SK-N-MC (cell line): ENCODE measurements at regions not wholly inside any gene's neighbourhood (a gene's known extent, or its start where the extent isn't known, plus 50 kb on each side); places are given as distances from the start of the nearest gene placed in this dataset.
"Not testable (repeated sequence)": the region's sequence is repeated elsewhere in the genome, so short reads cannot be mapped to it uniquely, and the experiment has no call there.

ENCODE experiments used
- DNase-seq: peaks from one replicate; pipeline ENCODE4 v3.0.0-alpha.2; 2011; ENCODE audit warnings: low read depth, low spot score
- H3K27ac ChIP-seq: fragments of 200-600 bp; sonication (generic); 2 replicates; pipeline ENCODE4 v1.5.1; 2016; ENCODE audit warnings: mixed run types
- H3K36me3 ChIP-seq: fragments of 200-600 bp; sonication (generic); 2 replicates; pipeline ENCODE4 v1.6.1; 2017; ENCODE audit warnings: antibody characterized with exemption, low read length, mixed read lengths; ENCODE audit not compliant: insufficient read depth
- H3K4me3 ChIP-seq: fragments of 200-600 bp; sonication (generic); 2 replicates; pipeline ENCODE4 v1.5.1; 2016
- H3K9ac ChIP-seq: fragments of 200-600 bp; sonication (generic); 2 replicates; pipeline ENCODE4 v1.8.0; 2017; ENCODE audit warnings: mixed run types, mixed read lengths; ENCODE audit not compliant: insufficient read length
- H3K9me3 ChIP-seq: fragments of 200-600 bp; sonication (generic); 2 replicates; pipeline ENCODE4 v1.6.1; 2017; ENCODE audit warnings: low read depth, mild to moderate bottlenecking, antibody characterized with exemption, low read length, moderate library complexity, mixed read lengths
- EZH2 ChIP-seq: fragments of 200-600 bp; sonication (generic); IDR thresholded peaks from one replicate; pipeline ENCODE4 v1.6.1; 2017; ENCODE audit warnings: antibody characterized with exemption
- FOXP2 ChIP-seq: optimal IDR thresholded peaks from 2 replicates; pipeline ENCODE3; 2011; ENCODE audit warnings: mild to moderate bottlenecking, moderate library complexity; ENCODE audit not compliant: insufficient read depth; ENCODE audit errors: extremely low read length, control extremely low read depth
- POLR2AphosphoS5 ChIP-seq: IDR thresholded peaks from 2 replicates; pipeline ENCODE4 v1.6.1; 2012; ENCODE audit warnings: mild to moderate bottlenecking, low read depth, low read length, borderline replicate concordance

DNA sequence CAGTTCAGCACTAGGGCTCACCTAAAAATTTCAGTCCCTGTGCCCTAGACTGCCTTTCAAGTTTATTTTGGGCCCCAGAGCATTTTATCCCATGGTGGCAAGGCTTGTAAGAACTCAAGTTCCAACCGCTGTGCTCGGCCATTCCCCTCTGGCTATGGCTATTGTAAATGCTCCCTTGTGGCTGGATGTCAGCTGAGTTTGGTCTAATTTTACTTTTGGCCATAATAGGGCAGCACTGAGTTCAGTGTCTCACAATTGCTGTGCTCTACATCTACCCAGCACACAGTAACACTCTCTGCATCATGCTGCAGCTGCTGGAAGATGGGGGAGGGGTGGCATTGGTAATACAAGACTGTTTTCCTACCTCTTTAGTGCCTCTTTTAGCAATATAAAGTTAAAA, 210.8 kb upstream of the IRS4 start:
- TF ChIP-seq EZH2: no peak
- TF ChIP-seq POLR2AphosphoS5: no peak
- TF ChIP-seq FOXP2: no peak
- H3K9me3 ChIP-seq: no peaks in the 10 kb centered on the region
- DNase-seq: no peak
- H3K27ac ChIP-seq: no peak overlapping the region
- no peak overlapping the region for H3K9ac ChIP-seq
- no peak overlapping the region for H3K4me3 ChIP-seq
- H3K36me3 ChIP-seq: no peaks in the 10 kb centered on the region

DNA sequence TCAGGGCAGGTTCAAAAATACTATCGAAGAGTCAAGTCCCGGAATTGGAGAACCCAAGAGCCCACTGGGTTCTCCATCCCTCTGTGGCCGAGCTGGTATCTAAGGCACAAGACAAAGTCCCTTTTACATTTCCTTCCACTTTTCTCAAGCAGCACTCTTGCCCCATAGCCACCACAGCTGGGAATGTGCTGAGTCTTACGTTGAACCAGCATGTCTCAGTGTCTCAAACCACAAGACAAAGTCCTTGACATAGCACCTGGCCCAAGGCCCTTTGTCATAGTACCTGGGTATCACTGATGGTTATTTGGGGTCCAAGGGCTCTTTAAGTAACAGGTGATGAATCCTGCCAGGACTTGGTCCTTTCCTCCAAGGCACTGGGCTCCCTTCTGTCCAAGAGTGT, 210.2 kb upstream of the IRS4 start:
- DNase-seq: no peak
- TF ChIP-seq EZH2 (no peak), FOXP2 (no peak), POLR2AphosphoS5 (no peak)

DNA sequence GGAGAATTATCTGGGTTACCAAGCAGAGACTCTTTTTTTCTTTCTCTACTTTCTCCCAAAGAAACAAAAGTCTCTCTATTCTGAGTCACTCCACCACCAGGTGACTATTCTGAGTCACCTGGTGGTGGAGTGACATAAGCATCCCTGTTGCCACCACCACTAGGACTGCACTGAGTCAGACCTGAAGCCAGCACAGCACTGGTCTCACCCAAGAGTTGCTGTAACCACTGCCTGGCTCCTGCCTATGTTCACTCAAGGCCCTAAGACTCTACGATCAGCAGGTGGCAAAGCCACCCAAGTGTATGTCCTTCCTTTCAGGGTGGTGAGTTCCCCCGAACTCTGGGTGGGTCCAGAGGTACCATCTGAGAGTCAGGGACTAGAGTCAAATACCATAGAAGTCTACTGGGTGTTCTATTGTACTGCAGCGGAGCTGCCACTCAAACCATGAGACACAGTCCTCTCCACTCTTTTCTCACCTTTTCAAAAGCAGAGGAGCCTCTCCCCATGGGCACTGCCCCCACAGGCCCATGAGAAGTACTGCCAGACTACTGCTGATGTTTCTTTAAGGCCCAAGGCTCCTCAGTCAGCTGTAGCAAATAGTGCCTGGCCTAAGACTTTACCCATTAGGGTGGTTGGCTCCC, 209.6 kb upstream of the IRS4 start:
- TF ChIP-seq FOXP2: no peak
- no peak for TF ChIP-seq POLR2AphosphoS5
- TF ChIP-seq EZH2: no peak
- no peak for DNase-seq
- no peak overlapping the region for H3K27ac ChIP-seq

More for the DNA sequence above, 210.2 kb upstream of the IRS4 start:
- Histone ChIP-seq H3K27ac (no peak overlapping the region), H3K4me3 (no peak overlapping the region), H3K9me3 (no peaks in the 10 kb centered on the region), H3K36me3 (no peaks in the 10 kb centered on the region), H3K9ac (no peak overlapping the region)

DNA sequence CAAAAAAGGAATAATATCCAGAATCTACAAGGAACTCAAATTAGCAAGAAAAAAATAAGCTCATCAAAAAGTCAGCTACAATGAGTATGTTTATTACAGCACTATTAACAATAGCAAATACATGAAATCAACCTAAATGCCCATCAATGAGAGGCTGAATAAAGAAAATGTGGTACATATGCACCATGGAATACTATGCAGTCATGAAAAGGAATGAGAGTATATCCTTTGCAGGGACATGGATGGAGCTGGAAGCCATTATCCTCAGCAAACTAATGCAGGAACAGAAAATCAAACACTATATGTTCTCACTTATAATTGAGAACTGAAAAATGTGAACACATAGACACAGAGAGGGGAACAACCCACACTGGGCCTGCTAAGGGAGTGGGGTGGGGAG, 178.4 kb upstream of the IRS4 start:
- no peaks in the 10 kb centered on the region for H3K36me3 ChIP-seq
- DNase-seq: no peak
- no peak for TF ChIP-seq EZH2
- TF ChIP-seq FOXP2: no peak
- no peak for TF ChIP-seq POLR2AphosphoS5
- no peak overlapping the region for H3K4me3 ChIP-seq
- H3K9ac ChIP-seq: no peak overlapping the region
- no peak overlapping the region for H3K27ac ChIP-seq
- H3K9me3 ChIP-seq: no peaks in the 10 kb centered on the region

More for the DNA sequence above, 209.6 kb upstream of the IRS4 start:
- H3K9ac ChIP-seq: no peak overlapping the region
- no peaks in the 10 kb centered on the region for H3K9me3 ChIP-seq
- no peaks in the 10 kb centered on the region for H3K36me3 ChIP-seq
- no peak overlapping the region for H3K4me3 ChIP-seq

DNA sequence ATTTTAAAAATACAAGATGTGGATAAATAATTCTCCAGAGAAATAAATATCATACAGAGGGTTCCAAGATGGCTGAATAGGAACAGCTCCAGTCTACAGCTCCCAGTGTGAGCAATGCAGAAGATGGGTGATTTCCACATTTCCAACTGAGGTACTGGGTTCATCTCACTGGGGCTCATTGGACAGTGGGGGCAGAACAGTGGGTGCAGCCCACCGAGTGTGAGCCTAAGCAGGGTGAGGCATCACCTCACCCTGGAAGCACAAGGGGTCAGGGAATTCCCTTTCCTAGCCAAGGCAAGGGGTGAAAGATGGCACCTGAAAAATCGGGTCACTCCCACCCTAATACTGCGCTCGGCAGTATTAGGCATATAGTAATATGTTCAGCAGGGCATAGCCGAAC, 167.5 kb upstream of the IRS4 start:
- H3K9me3 ChIP-seq, H3K4me3 ChIP-seq, DNase-seq, H3K36me3 ChIP-seq, H3K9ac ChIP-seq, H3K27ac ChIP-seq: not testable (repeated sequence)

DNA sequence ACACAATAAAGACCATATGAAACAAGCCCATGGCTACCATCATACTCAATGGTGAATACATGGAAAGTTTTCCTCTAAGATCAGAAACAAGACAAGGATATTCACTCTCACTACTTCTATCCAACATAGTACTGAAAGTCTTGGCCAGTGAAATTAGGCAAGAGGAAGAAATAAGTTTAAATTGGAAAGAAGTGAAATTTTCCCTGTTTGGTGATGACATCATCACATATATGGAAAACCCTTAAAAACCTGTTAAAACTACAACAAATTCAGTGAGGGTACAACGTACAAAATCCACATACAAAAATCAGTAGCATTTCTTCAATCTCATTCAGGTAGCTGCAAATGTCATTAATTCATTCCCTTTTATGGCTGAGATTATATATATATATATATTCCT, 164.0 kb upstream of the IRS4 start:
- no peak overlapping the region for H3K4me3 ChIP-seq

DNA sequence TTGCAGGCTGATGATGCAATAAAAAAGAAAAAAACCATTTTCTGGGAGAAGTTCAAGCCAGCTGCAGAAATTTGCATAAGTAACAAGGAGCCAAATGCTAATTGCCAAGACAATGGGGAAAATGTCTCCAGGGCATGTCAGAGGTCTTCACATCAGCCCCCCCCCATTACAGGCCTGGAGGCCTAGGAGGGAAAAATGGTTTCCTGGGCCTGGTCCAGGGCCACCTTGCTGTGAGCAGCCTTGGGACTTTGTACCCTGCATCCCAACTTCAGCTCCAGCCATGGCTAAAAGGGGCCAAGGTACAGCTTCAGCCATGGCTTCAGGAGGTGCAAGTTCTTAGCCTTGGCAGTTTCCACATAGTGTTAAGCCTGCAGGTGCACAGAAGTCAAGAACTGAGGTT, 160.0 kb upstream of the IRS4 start:
- H3K36me3 ChIP-seq, H3K4me3 ChIP-seq, DNase-seq, H3K27ac ChIP-seq, H3K9ac ChIP-seq, H3K9me3 ChIP-seq: not testable (repeated sequence)

More for the DNA sequence above, 164.0 kb upstream of the IRS4 start:
- Histone ChIP-seq H3K9ac (no peak overlapping the region), H3K27ac (no peak overlapping the region), H3K9me3 (no peaks in the 10 kb centered on the region), H3K36me3 (no peaks in the 10 kb centered on the region)
- DNase-seq: no peak
- TF ChIP-seq POLR2AphosphoS5 (no peak), EZH2 (no peak), FOXP2 (no peak)

DNA sequence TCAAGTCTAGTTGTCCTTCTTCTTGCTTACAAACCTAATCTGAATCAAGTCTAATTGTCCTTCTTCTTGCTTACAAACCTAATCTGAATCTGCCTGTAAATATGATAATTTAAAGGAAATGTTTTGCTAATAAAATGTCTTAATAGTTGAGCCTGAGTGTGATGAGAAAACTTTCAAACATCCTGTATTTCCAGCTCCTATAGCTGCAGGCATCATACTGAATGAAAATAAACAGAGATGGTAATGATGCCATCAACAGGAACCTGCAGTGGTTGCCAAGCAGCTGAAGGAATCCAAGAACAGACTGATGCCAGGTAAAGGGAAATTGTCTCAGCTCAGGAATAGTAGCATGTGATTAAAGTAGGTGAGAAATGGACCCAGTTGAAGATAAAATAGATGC, 156.1 kb upstream of the IRS4 start:
- DNase-seq: no peak
- H3K27ac ChIP-seq: no peak overlapping the region
- H3K9me3 ChIP-seq: no peaks in the 10 kb centered on the region
- H3K9ac ChIP-seq: no peak overlapping the region
- no peak overlapping the region for H3K4me3 ChIP-seq
- H3K36me3 ChIP-seq: no peaks in the 10 kb centered on the region
- TF ChIP-seq POLR2AphosphoS5: no peak
- no peak for TF ChIP-seq FOXP2
- no peak for TF ChIP-seq EZH2

DNA sequence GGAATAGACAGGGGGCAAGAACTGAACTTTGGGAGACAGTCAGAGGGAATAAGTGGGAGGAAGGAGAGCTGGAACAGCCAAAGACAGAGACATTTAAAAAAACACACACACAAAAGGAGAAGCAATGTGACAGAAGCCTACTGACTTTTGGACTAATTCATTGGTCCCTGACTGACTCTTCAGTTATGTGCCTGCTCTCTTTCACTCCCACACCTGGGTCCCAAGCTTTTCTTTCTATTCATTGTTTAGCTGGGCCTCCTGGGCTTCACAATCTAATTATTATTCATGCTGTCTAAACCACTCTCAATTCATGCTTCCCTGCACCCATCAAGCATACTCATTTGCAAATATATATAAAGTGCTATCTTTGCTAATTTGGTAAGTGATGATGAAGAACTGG, 139.2 kb upstream of the IRS4 start:
- Histone ChIP-seq H3K9me3 (no peaks in the 10 kb centered on the region), H3K27ac (no peak overlapping the region), H3K4me3 (no peak overlapping the region), H3K36me3 (no peaks in the 10 kb centered on the region), H3K9ac (no peak overlapping the region)
- TF ChIP-seq EZH2: no peak
- TF ChIP-seq POLR2AphosphoS5: no peak
- TF ChIP-seq FOXP2: no peak
- no peak for DNase-seq

DNA sequence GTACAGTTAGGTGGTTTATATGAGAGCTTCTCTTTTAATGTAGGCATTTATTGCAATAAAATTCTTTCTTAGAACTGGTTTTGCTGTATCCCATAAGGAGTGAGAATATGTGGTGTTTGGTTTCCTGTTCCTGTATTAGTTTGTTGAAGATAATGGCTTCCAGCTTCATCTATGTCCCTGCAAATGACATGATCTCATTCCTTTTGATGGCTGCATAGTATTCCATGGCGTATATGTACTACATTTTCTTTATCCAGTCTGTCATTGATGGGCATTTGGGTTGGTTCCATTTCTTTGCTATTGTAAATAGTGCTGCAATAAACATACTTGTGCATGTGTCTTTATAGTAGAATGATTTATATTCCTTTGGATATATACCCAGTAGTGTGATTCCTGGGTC, 106.7 kb upstream of the IRS4 start:
- not testable (repeated sequence) for H3K27ac ChIP-seq, H3K9me3 ChIP-seq, H3K9ac ChIP-seq, DNase-seq, H3K4me3 ChIP-seq, H3K36me3 ChIP-seq
